Neural progenitor cell (in vitro differentiated cells): ENCODE measurements at regions not wholly inside any gene's neighbourhood (a gene's known extent, or its start where the extent isn't known, plus 50 kb on each side); places are given as distances from the start of the nearest gene placed in this dataset.

ENCODE experiments used
- DNase-seq: peaks from one replicate; pipeline ENCODE4 v3.0.0-alpha.2; 2016; ENCODE audit warnings: low spot score
- H2AFZ ChIP-seq: fragments of 200-600 bp; sonication (generic); replicated peaks from 2 replicates; pipeline ENCODE4 v1.6.1; 2016; ENCODE audit warnings: antibody characterized with exemption
- H3F3A ChIP-seq: fragments of 200-600 bp; sonication (generic); 2 replicates; pipeline ENCODE4 v1.6.1; 2016; ENCODE audit warnings: antibody characterized with exemption, low read depth
- H3K27ac ChIP-seq: fragments of 200-600 bp; sonication (generic); 2 replicates; pipeline ENCODE4 v1.5.1; 2016; ENCODE audit warnings: mild to moderate bottlenecking
- H3K27me3 ChIP-seq: fragments of 200-600 bp; sonication (generic); 2 replicates; pipeline ENCODE4 v1.6.1; 2016; ENCODE audit warnings: mild to moderate bottlenecking, moderate library complexity
- H3K36me3 ChIP-seq: fragments of 200-600 bp; sonication (generic); 2 replicates; pipeline ENCODE4 v1.5.1; 2016
- H3K4me1 ChIP-seq: fragments of 200-600 bp; sonication (generic); 2 replicates; pipeline ENCODE4 v1.6.1; 2016; ENCODE audit warnings: mixed run types
- H3K4me2 ChIP-seq: fragments of 200-600 bp; sonication (generic); 2 replicates; pipeline ENCODE4 v1.6.1; 2016
- H3K4me3 ChIP-seq: fragments of 200-600 bp; sonication (generic); 2 replicates; pipeline ENCODE4 v1.5.1; 2016
- H3K79me2 ChIP-seq: fragments of 200-600 bp; sonication (generic); 2 replicates; pipeline ENCODE4 v1.6.1; 2016; ENCODE audit warnings: low read depth
- H3K9ac ChIP-seq: fragments of 200-600 bp; sonication (generic); 2 replicates; pipeline ENCODE4 v1.6.1; 2016
- H3K9me3 ChIP-seq: fragments of 200-600 bp; sonication (generic); 2 replicates; pipeline ENCODE4 v1.5.1; 2016; ENCODE audit warnings: low read depth
- H4K20me1 ChIP-seq: fragments of 200-600 bp; sonication (generic); 2 replicates; pipeline ENCODE4 v1.6.1; 2016; ENCODE audit warnings: low read depth
- H3K27ac Mint-ChIP-seq: 3 replicates; pipeline ENCODE4 v1.8.0; 2021; ENCODE audit warnings: mixed read lengths
- H3K27me3 Mint-ChIP-seq: 2 replicates; pipeline ENCODE4 v1.8.0; 2022; ENCODE audit warnings: low read depth, mild to moderate bottlenecking, inconsistent platforms, moderate library complexity, mixed read lengths; ENCODE audit not compliant: insufficient read depth
- H3K36me3 Mint-ChIP-seq: 3 replicates; pipeline ENCODE4 v1.8.0; 2021; ENCODE audit warnings: mixed read lengths
- H3K4me1 Mint-ChIP-seq: 3 replicates; pipeline ENCODE4 v1.8.0; 2021; ENCODE audit warnings: mixed read lengths
- H3K4me3 Mint-ChIP-seq: 3 replicates; pipeline ENCODE4 v1.8.0; 2021; ENCODE audit warnings: mild to moderate bottlenecking, moderate library complexity, mixed read lengths
- H3K9me3 Mint-ChIP-seq: 3 replicates; pipeline ENCODE4 v1.8.0; 2020; ENCODE audit warnings: mixed read lengths
- CTCF ChIP-seq: fragments of 200-600 bp; sonication (generic); IDR thresholded peaks from 2 replicates; pipeline ENCODE4 v1.5.1; 2017; ENCODE audit warnings: antibody characterized with exemption, mild to moderate bottlenecking
- EZH2 ChIP-seq: fragments of 200-600 bp; sonication (generic); IDR thresholded peaks from 2 replicates; pipeline ENCODE4 v1.6.1; 2017; ENCODE audit warnings: antibody characterized with exemption, mild to moderate bottlenecking, moderate library complexity
- EZH2phosphoT487 ChIP-seq: fragments of 200-600 bp; sonication (generic); IDR thresholded peaks from 2 replicates; pipeline ENCODE4 v1.6.1; 2017; ENCODE audit warnings: antibody characterized with exemption

GRCh38 chr2:19225931-19226330, 132.5 kb downstream of the OSR1 start:
- no peak overlapping the region for H3K4me2 ChIP-seq
- H2AFZ ChIP-seq = no peak overlapping the region
- H3K4me3 ChIP-seq = no peak overlapping the region
- H3K36me3 ChIP-seq = no peaks in the 10 kb centered on the region
- peaks cover 24% of the 10 kb centered on the region for H3K4me1 ChIP-seq
- Mint-ChIP-seq H3K4me3 (no peak overlapping the region), H3K4me1 (peaks cover 32% of the 10 kb centered on the region), H3K27ac (no peak overlapping the region), H3K9me3 (no peaks in the 10 kb centered on the region), H3K27me3 (peaks cover 5% of the 10 kb centered on the region), H3K36me3 (no peaks in the 10 kb centered on the region)
- H3K79me2 ChIP-seq = no peaks in the 10 kb centered on the region
- no peak overlapping the region for H3K9ac ChIP-seq
- no peaks in the 10 kb centered on the region for H4K20me1 ChIP-seq
- H3K9me3 ChIP-seq = no peaks in the 10 kb centered on the region
- peaks cover 11% of the 10 kb centered on the region for H3F3A ChIP-seq
- no peak for DNase-seq
- H3K27me3 ChIP-seq = no peaks in the 10 kb centered on the region
- TF ChIP-seq EZH2 (no peak), EZH2phosphoT487 (no peak), CTCF (no peak)
- H3K27ac ChIP-seq = no peak overlapping the region

- Histone ChIP-seq H3K36me3 (no peaks in the 10 kb centered on the region), H3K4me1 (peaks cover 24% of the 10 kb centered on the region), H3K79me2 (no peaks in the 10 kb centered on the region), H3K9ac (no peak overlapping the region), H3K9me3 (no peaks in the 10 kb centered on the region), H2AFZ (no peak overlapping the region), H3K4me3 (no peak overlapping the region), H3K4me2 (no peak overlapping the region), H3F3A (peaks cover 11% of the 10 kb centered on the region), H4K20me1 (no peaks in the 10 kb centered on the region), H3K27ac (no peak overlapping the region), H3K27me3 (no peaks in the 10 kb centered on the region)
- Mint-ChIP-seq H3K27ac (no peak overlapping the region), H3K4me1 (peaks cover 32% of the 10 kb centered on the region), H3K4me3 (no peak overlapping the region), H3K36me3 (no peaks in the 10 kb centered on the region), H3K27me3 (peaks cover 5% of the 10 kb centered on the region), H3K9me3 (no peaks in the 10 kb centered on the region)
- DNase-seq = no peak
- TF ChIP-seq EZH2 (no peak), EZH2phosphoT487 (no peak), CTCF (no peak)
These were observed 133.3 kb downstream of the OSR1 start for GRCh38 chr2:19225126-19225525.

- Mint-ChIP-seq H3K4me3 (no peak overlapping the region), H3K4me1 (peaks cover 31% of the 10 kb centered on the region), H3K27me3 (peaks cover 5% of the 10 kb centered on the region), H3K27ac (no peak overlapping the region), H3K9me3 (no peaks in the 10 kb centered on the region), H3K36me3 (no peaks in the 10 kb centered on the region)
- H2AFZ ChIP-seq = no peak overlapping the region
- no peak for DNase-seq
- TF ChIP-seq EZH2phosphoT487 (no peak), EZH2 (no peak), CTCF (no peak)
- H3K79me2 ChIP-seq = no peaks in the 10 kb centered on the region
- H3K4me2 ChIP-seq = no peak overlapping the region
- no peak overlapping the region for H3K9ac ChIP-seq
- no peaks in the 10 kb centered on the region for H3K9me3 ChIP-seq
- peaks cover 24% of the 10 kb centered on the region for H3K4me1 ChIP-seq
- peaks cover 11% of the 10 kb centered on the region for H3F3A ChIP-seq
- H3K27ac ChIP-seq = no peak overlapping the region
- no peak overlapping the region for H3K4me3 ChIP-seq
- H3K36me3 ChIP-seq = no peaks in the 10 kb centered on the region
- no peaks in the 10 kb centered on the region for H3K27me3 ChIP-seq
- H4K20me1 ChIP-seq = no peaks in the 10 kb centered on the region
These were observed 133.9 kb downstream of the OSR1 start for GRCh38 chr2:19224486-19224885.
